ENCODE measurements at regions not wholly inside any gene's neighbourhood (a gene's known extent, or its start where the extent isn't known, plus 50 kb on each side); places are given as distances from the start of the nearest gene placed in this dataset.
"Not testable (repeated sequence)": the region's sequence is repeated elsewhere in the genome, so short reads cannot be mapped to it uniquely, and the experiment has no call there.

- Mint-ChIP-seq H3K36me3 (ENCODE audit: low read depth) (peaks cover 6% of the 10 kb centered on the region), H3K4me3 (peak overlapping the region; percentile 51), H3K27ac (peak overlapping the region; percentile 86), H3K4me1 (peaks cover 72% of the 10 kb centered on the region), H3K27me3 (no peaks in the 10 kb centered on the region), H3K9me3 (ENCODE audit: low read depth) (peaks cover 12% of the 10 kb centered on the region)
- ATAC-seq, result peak; percentile 66
- ChIA-PET CTCF (interaction anchor here (0.7 to 1.7 kb wide), 16 partner anchors 10 to 395 kb away, joined by 3 to 8 read pairs (median 4); no protein-coding TSS in a partner anchor), POLR2A (interaction anchor here (0.7 to 1.0 kb wide), 4 partner anchors 26 to 50 kb away, joined by 3 to 5 read pairs (median 4); no protein-coding TSS in a partner anchor)
- DNase-seq, result peak; percentile 53
- intact Hi-C loops (cut with DNase I, micrococcal nuclease), result loop anchor here (1.0 to 5.0 kb wide), 7 partner anchors 26 to 246 kb away; no protein-coding TSS in a partner anchor
Observed at GRCh38 chr5:40436535-40437237, 243.0 kb upstream of the PTGER4 start.

- H3K27me3 Mint-ChIP-seq; DNase-seq; H3K36me3 Mint-ChIP-seq (ENCODE audit: low read depth); POLR2A ChIA-PET; ATAC-seq: not testable (repeated sequence)
- CTCF ChIA-PET, result interaction anchor here (0.9 kb wide), 1 partner anchor 33 kb away, joined by 3 read pairs; no protein-coding TSS in a partner anchor
- Mint-ChIP-seq H3K27ac (peak overlapping the region; percentile 86), H3K4me1 (peaks cover 65% of the 10 kb centered on the region), H3K9me3 (ENCODE audit: low read depth) (peaks cover 12% of the 10 kb centered on the region), H3K4me3 (peak overlapping the region; percentile 51)
- intact Hi-C loops (cut with DNase I, micrococcal nuclease), result loop anchor here (1.0 to 5.0 kb wide), 6 partner anchors 25 to 247 kb away; no protein-coding TSS in a partner anchor
Observed at GRCh38 chr5:40435706-40436105, 244.0 kb upstream of the PTGER4 start.

GRCh38 chr5:40432836-40433235, 246.9 kb upstream of the PTGER4 start:
- intact Hi-C loops (cut with DNase I, micrococcal nuclease), result no loop called here
- peaks cover 77% of the 10 kb centered on the region for H3K4me1 Mint-ChIP-seq
- H3K36me3 Mint-ChIP-seq (ENCODE audit: low read depth), result no peaks in the 10 kb centered on the region
- H3K9me3 Mint-ChIP-seq (ENCODE audit: low read depth), result peaks cover 4% of the 10 kb centered on the region
- H3K4me3 Mint-ChIP-seq, result no peak overlapping the region
- ATAC-seq, result no peak
- CTCF ChIA-PET, result interaction anchor here (1.3 kb wide), 1 partner anchor 22 kb away, joined by 3 read pairs; no protein-coding TSS in a partner anchor
- H3K27me3 Mint-ChIP-seq, result no peaks in the 10 kb centered on the region
- H3K27ac Mint-ChIP-seq, result peak overlapping the region; percentile 57
- no peak for DNase-seq
- POLR2A ChIA-PET, result no interaction called here

- POLR2A ChIA-PET, result no interaction called here
Observed at GRCh38 chr5:40431734-40432133, 248.0 kb upstream of the PTGER4 start.

GRCh38 chr5:40430101-40430710, 249.5 kb upstream of the PTGER4 start:
- intact Hi-C loops (cut with DNase I, micrococcal nuclease), result no loop called here
- DNase-seq, result no peak
- no peak for ATAC-seq
- peaks cover 53% of the 10 kb centered on the region for H3K4me1 Mint-ChIP-seq
- no peaks in the 10 kb centered on the region for H3K27me3 Mint-ChIP-seq
- ChIA-PET POLR2A (interaction anchor here (0.5 to 0.7 kb wide), 2 partner anchors 26 to 252 kb away, joined by 3 read pairs; no protein-coding TSS in a partner anchor), CTCF (interaction anchor here (0.6 to 2.3 kb wide), 4 partner anchors 18 to 150 kb away, joined by 3 to 8 read pairs (median 4); no protein-coding TSS in a partner anchor)
- peak overlapping the region; percentile 83 for H3K27ac Mint-ChIP-seq
- peaks cover 8% of the 10 kb centered on the region for H3K9me3 Mint-ChIP-seq (ENCODE audit: low read depth)
- H3K4me3 Mint-ChIP-seq, result no peak overlapping the region
- no peaks in the 10 kb centered on the region for H3K36me3 Mint-ChIP-seq (ENCODE audit: low read depth)

More at GRCh38 chr5:40431734-40432133, 248.0 kb upstream of the PTGER4 start:
- no peak overlapping the region for H3K27ac Mint-ChIP-seq
- DNase-seq (no peak), ATAC-seq (no peak)
- intact Hi-C loops (cut with DNase I, micrococcal nuclease), result no loop called here
- peaks cover 4% of the 10 kb centered on the region for H3K9me3 Mint-ChIP-seq (ENCODE audit: low read depth)
- H3K27me3 Mint-ChIP-seq, result no peaks in the 10 kb centered on the region
- CTCF ChIA-PET, result interaction anchor here (0.9 to 1.3 kb wide), 3 partner anchors 20 to 33 kb away, joined by 3 read pairs; no protein-coding TSS in a partner anchor
- no peak overlapping the region for H3K4me3 Mint-ChIP-seq
- H3K36me3 Mint-ChIP-seq (ENCODE audit: low read depth), result no peaks in the 10 kb centered on the region
- H3K4me1 Mint-ChIP-seq, result peaks cover 68% of the 10 kb centered on the region

- POLR2A ChIA-PET, result interaction anchor here (0.5 to 0.7 kb wide), 2 partner anchors 25 to 253 kb away, joined by 3 read pairs; no protein-coding TSS in a partner anchor
- Mint-ChIP-seq H3K4me1 (peaks cover 46% of the 10 kb centered on the region), H3K27me3 (no peaks in the 10 kb centered on the region), H3K27ac (peak overlapping the region; percentile 83), H3K9me3 (ENCODE audit: low read depth) (peaks cover 8% of the 10 kb centered on the region), H3K4me3 (no peak overlapping the region), H3K36me3 (ENCODE audit: low read depth) (no peaks in the 10 kb centered on the region)
- intact Hi-C loops (cut with DNase I, micrococcal nuclease), result no loop called here
- ATAC-seq (peak; percentile 55), DNase-seq (peak; percentile 31)
- CTCF ChIA-PET, result interaction anchor here (1.7 to 2.3 kb wide), 2 partner anchors 17 to 19 kb away, joined by 3 to 8 read pairs; no protein-coding TSS in a partner anchor
Observed at GRCh38 chr5:40429258-40430100, 250.2 kb upstream of the PTGER4 start.

GRCh38 chr5:40428815-40429214, 250.9 kb upstream of the PTGER4 start:
- Mint-ChIP-seq H3K27me3 (no peaks in the 10 kb centered on the region), H3K9me3 (ENCODE audit: low read depth) (peaks cover 6% of the 10 kb centered on the region), H3K27ac (peak overlapping the region; percentile 47), H3K36me3 (ENCODE audit: low read depth) (no peaks in the 10 kb centered on the region), H3K4me1 (peaks cover 42% of the 10 kb centered on the region), H3K4me3 (no peak overlapping the region)
- no peak for ATAC-seq
- DNase-seq, result no peak
- intact Hi-C loops (cut with DNase I, micrococcal nuclease), result no loop called here
- POLR2A ChIA-PET, result no interaction called here
- CTCF ChIA-PET, result interaction anchor here (1.7 kb wide), 1 partner anchor 17 kb away, joined by 3 read pairs; no protein-coding TSS in a partner anchor

- no peaks in the 10 kb centered on the region for H3K27me3 Mint-ChIP-seq
- intact Hi-C loops (cut with DNase I, micrococcal nuclease), result no loop called here
- H3K4me3 Mint-ChIP-seq, result no peak overlapping the region
- ChIA-PET CTCF (interaction anchor here (0.8 to 1.7 kb wide), 3 partner anchors 16 to 34 kb away, joined by 3 read pairs; no protein-coding TSS in a partner anchor), POLR2A (no interaction called here)
- peak; percentile 45 for DNase-seq
- H3K36me3 Mint-ChIP-seq (ENCODE audit: low read depth), result no peaks in the 10 kb centered on the region
- H3K4me1 Mint-ChIP-seq, result peaks cover 35% of the 10 kb centered on the region
- peak; percentile 59 for ATAC-seq
- H3K27ac Mint-ChIP-seq, result no peak overlapping the region
- peaks cover 3% of the 10 kb centered on the region for H3K9me3 Mint-ChIP-seq (ENCODE audit: low read depth)
Observed at GRCh38 chr5:40428126-40428525, 251.6 kb upstream of the PTGER4 start.

GRCh38 chr5:40417046-40417810, 262.5 kb upstream of the PTGER4 start:
- H3K36me3 Mint-ChIP-seq (ENCODE audit: low read depth); DNase-seq; H3K4me3 Mint-ChIP-seq; POLR2A ChIA-PET; H3K27ac Mint-ChIP-seq; intact Hi-C loops (cut with DNase I, micrococcal nuclease); H3K4me1 Mint-ChIP-seq; ATAC-seq; H3K27me3 Mint-ChIP-seq; CTCF ChIA-PET: not testable (repeated sequence)
- peaks cover 12% of the 10 kb centered on the region for H3K9me3 Mint-ChIP-seq (ENCODE audit: low read depth)

- peaks cover 6% of the 10 kb centered on the region for H3K36me3 Mint-ChIP-seq (ENCODE audit: low read depth)
- CTCF ChIA-PET, result no interaction called here
- intact Hi-C loops (cut with DNase I, micrococcal nuclease), result no loop called here
Observed at GRCh38 chr5:40416588-40416987, 263.1 kb upstream of the PTGER4 start.

More at GRCh38 chr5:40416588-40416987, 263.1 kb upstream of the PTGER4 start:
- peak overlapping the region; percentile 21 for H3K27ac Mint-ChIP-seq
- ATAC-seq (no peak), DNase-seq (no peak)
- no peak overlapping the region for H3K4me3 Mint-ChIP-seq
- H3K4me1 Mint-ChIP-seq, result peaks cover 14% of the 10 kb centered on the region
- H3K27me3 Mint-ChIP-seq, result no peaks in the 10 kb centered on the region
- POLR2A ChIA-PET, result no interaction called here
- H3K9me3 Mint-ChIP-seq (ENCODE audit: low read depth), result peaks cover 12% of the 10 kb centered on the region
